ENCODE measurements at regions not wholly inside any gene's neighbourhood (a gene's known extent, or its start where the extent isn't known, plus 50 kb on each side); places are given as distances from the start of the nearest gene placed in this dataset.

DNA sequence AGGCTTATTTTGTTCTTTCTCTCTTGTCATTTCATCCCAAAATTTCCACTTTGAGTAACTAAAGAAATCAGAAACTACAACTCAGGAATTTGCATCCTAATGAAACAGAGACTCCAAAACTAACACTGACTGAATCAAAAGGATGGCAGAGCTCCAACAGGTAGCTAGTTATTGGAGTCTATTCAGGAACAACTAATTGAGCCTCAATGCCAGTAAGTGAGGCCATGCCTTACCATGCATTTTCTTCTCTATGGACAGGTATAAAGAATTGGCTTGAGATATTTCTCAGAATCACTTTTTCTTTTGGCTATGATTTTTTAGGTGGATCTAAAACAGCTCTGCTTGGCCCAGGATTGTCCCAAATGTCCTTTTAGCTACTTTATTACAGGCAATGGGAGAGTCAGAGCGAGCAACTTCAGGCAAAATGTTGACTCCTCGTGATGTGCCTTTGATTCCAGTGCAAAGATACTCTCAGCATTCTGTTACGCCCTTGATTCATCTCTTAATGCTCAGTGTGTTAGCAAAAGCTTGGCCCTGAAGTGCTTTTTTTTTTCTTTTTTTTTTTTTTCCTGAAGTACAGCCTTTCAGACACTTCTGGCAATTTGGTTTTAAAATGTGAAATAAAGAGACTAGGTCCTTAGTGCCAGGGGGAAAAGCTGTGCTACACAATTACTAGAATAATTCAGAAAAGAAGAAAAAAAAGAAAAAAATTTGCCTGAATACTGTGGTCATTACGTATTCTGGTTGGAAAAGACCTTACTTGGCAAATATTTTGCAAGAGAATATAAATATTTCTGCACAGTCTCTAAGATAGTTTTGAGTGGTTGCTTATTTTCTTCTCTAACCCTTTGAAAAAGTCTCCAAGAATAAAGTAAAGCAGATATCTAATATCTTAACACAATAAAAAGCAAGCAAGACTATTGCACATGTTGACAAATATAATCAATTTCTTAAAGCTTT lies 423.7 kb downstream of the ANXA1 start:
- DNase-seq (ENCODE audit: low read depth) = no peak
- TF ChIP-seq CTCF (IDR thresholded peaks at IDR 0.05; ENCODE audit: insufficient read depth, low read length) = no peak
- no peak overlapping the region for H3K4me3 ChIP-seq (ENCODE audit: low read depth, low read length)

GRCh38 chr9:73577848-73578247 lies 426.2 kb downstream of the ANXA1 start:
- H3K4me3 ChIP-seq (ENCODE audit: low read depth, low read length) = no peak overlapping the region
- no peak for TF ChIP-seq CTCF (IDR thresholded peaks at IDR 0.05; ENCODE audit: insufficient read depth, low read length)
- DNase-seq (ENCODE audit: low read depth) = peak; percentile 27

- no peak for DNase-seq (ENCODE audit: low read depth)
- H3K4me3 ChIP-seq (ENCODE audit: low read depth, low read length) = no peak overlapping the region
- TF ChIP-seq CTCF (IDR thresholded peaks at IDR 0.05; ENCODE audit: insufficient read depth, low read length) = no peak
Observed at GRCh38 chr9:73579823-73580222, 428.2 kb downstream of the ANXA1 start.

DNA sequence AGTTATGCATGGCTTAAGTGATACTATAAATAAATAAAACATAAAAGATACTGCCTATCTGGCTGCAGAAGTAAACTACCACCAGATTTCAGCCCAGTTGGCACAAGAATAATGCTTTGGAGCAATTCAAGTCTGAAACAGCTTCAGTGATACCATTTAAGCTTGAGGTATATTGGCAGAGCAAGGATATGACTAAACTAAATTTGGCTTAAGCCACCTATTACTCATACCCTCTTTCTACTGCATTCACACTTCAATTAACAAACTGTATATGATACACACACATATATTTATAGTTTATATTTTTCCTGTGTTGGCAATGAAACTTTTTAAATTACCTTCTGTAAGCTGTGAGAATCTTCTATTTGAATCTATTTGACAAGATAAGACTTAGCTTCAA lies 431.9 kb downstream of the ANXA1 start:
- peak; percentile 32 for DNase-seq (ENCODE audit: low read depth)

GRCh38 chr9:73595036-73595545 lies 443.4 kb downstream of the ANXA1 start:
- TF ChIP-seq CTCF (IDR thresholded peaks at IDR 0.05; ENCODE audit: insufficient read depth, low read length) = no peak
- no peak overlapping the region for H3K4me3 ChIP-seq (ENCODE audit: low read depth, low read length)
- no peak for DNase-seq (ENCODE audit: low read depth)

More for the DNA sequence above, 431.9 kb downstream of the ANXA1 start:
- no peak for TF ChIP-seq CTCF (IDR thresholded peaks at IDR 0.05; ENCODE audit: insufficient read depth, low read length)
- no peak overlapping the region for H3K4me3 ChIP-seq (ENCODE audit: low read depth, low read length)

DNA sequence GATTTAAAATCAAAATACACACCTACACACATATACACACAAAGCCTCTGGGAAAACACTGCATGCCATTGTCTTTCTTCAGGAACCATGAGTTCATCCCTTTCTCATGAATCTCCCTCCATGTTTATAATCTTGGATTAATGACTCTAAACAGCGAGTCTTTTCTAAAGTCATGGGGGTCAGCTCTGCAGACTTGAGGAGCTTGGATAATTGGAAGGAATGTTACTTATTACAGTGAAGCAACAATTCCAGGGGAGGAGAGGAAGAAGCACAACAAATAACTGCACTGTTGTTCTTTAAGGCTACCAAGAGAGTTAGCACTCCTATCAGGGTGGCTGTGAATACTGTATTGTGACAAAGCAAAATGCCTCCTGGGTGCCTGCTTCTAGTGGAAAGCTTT lies 444.7 kb downstream of the ANXA1 start:
- no peak for TF ChIP-seq CTCF (IDR thresholded peaks at IDR 0.05; ENCODE audit: insufficient read depth, low read length)
- no peak for DNase-seq (ENCODE audit: low read depth)

More for the DNA sequence above, 444.7 kb downstream of the ANXA1 start:
- H3K4me3 ChIP-seq (ENCODE audit: low read depth, low read length) = no peak overlapping the region

All from fibroblast of the aortic adventitia (primary cell).